GM12865 (cell line): ENCODE measurements at regions not wholly inside any gene's neighbourhood (a gene's known extent, or its start where the extent isn't known, plus 50 kb on each side); places are given as distances from the start of the nearest gene placed in this dataset.

Experiments used
- DNase-seq: peaks from one replicate; pipeline ENCODE4 v3.0.0; 2010; ENCODE audit warnings: low read depth
- H3K4me3 ChIP-seq: 2 replicates; pipeline ENCODE4 v1.5.1; 2011; ENCODE audit warnings: mild to moderate bottlenecking, low read depth, low read length, control low read depth
- TF ChIP-seq, protein P1 (sequence below): IDR thresholded peaks from 2 replicates; pipeline ENCODE4 v1.5.1; 2011; ENCODE audit warnings: low read length, control low read depth, low read depth, inconsistent platforms; ENCODE audit not compliant: insufficient read depth; ENCODE audit errors: missing control alignments

DNA sequence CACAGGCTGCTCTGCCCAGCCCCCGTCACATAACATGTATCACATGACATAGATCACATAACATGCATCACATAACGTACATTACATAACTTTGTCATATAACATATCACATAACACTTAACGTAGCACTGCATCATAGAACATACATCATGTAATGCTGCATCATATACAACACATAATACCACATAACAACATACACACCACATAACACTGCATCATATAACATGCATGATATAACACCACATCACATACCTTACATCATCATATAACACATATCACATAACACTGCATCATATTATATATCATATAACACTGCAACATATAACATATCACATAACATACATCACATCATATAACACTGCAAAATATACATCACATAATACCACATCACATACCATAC lies 83.8 kb downstream of the AXIN2 start:
- DNase-seq = no peak
- TF ChIP-seq, protein P1, sequence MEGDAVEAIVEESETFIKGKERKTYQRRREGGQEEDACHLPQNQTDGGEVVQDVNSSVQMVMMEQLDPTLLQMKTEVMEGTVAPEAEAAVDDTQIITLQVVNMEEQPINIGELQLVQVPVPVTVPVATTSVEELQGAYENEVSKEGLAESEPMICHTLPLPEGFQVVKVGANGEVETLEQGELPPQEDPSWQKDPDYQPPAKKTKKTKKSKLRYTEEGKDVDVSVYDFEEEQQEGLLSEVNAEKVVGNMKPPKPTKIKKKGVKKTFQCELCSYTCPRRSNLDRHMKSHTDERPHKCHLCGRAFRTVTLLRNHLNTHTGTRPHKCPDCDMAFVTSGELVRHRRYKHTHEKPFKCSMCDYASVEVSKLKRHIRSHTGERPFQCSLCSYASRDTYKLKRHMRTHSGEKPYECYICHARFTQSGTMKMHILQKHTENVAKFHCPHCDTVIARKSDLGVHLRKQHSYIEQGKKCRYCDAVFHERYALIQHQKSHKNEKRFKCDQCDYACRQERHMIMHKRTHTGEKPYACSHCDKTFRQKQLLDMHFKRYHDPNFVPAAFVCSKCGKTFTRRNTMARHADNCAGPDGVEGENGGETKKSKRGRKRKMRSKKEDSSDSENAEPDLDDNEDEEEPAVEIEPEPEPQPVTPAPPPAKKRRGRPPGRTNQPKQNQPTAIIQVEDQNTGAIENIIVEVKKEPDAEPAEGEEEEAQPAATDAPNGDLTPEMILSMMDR = no peak
- no peak overlapping the region for H3K4me3 ChIP-seq

DNA sequence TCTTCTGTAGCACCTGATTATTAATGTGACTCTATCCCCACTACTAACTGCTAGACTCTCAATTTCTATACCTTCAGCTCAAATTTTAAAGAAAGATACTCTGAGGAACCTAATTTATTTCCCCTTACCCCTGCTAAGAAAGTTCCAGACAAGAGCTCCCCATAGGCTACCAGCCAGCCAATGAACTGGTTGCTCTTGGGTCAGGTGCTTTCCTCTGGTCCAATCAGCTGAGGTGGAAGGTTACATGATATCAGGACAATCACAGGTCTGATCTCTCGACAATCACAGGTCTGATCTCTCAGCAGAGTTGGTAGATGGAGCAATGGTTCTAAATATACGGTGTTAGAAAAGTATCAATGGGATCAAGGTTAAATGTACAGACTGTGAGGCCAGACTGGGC lies 86.8 kb downstream of the AXIN2 start:
- no peak for DNase-seq
- TF ChIP-seq, protein P1 = no peak

DNA sequence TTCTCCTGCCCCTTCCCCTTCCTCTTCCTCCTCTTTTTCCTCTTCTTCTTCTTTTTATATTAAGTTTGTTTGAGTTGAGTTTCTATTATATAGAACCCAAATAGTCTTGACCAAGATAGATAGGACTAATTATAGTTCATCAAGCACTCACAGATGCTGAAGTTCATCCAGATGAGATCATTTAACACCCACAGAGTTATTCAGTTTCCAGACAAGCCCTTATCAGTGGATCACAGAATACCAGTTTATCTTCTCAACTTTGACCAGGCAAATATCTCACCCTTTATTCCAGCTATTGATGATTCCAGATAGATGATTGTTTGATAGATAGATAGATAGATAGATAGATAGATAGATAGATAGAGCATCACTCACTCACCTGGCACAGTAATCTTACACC lies 87.5 kb downstream of the AXIN2 start:
- TF ChIP-seq, protein P1 = no peak
- DNase-seq = no peak
- no peak overlapping the region for H3K4me3 ChIP-seq

More for the DNA sequence above, 86.8 kb downstream of the AXIN2 start:
- H3K4me3 ChIP-seq = no peak overlapping the region

DNA sequence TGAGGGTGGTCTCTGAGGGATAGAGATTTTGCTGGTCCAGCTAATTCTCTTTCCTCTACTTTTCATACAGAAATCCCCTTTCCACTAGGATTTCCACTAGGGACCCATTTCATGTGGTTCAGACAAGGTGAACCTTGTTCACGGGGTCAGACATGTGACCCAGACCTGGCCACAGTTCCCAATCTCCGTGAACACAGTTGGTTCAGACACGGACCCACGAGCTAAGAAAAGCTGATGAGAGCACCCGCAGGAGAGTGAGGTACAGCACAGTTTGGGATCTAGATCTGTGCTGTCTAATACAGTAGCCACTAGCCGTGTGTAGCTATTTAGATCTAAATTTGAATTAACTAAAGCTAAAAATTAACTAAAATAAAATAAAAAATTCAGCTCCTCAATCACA lies 88.1 kb downstream of the AXIN2 start:
- TF ChIP-seq, protein P1 = no peak
- no peak for DNase-seq
- H3K4me3 ChIP-seq = no peak overlapping the region

- H3K4me3 ChIP-seq = no peak overlapping the region
- DNase-seq = no peak
- TF ChIP-seq, protein P1 = no peak
These were observed 88.7 kb downstream of the AXIN2 start for GRCh38 chr17:65472666-65473309.

DNA sequence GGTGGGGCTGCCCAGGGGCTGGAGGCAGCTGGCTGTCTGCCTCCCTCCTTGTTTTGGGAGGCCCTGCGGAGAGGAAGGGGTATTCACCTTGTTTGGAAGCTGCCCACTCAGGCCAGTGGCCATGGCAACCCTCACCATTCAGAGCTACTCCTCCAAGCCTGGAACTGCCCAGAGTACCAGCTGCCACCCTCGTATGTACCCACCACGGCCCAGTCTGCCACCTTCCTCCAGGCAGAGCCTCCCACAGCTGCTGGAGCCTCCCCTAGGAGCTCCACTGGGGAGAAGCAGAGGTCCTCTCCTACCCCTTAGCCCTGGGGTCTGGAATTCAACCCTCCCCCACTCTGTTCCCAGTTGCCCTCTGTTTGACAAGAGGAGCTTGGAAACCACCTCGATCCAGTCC lies 90.7 kb downstream of the AXIN2 start:
- DNase-seq = no peak
- TF ChIP-seq, protein P1 = no peak

DNA sequence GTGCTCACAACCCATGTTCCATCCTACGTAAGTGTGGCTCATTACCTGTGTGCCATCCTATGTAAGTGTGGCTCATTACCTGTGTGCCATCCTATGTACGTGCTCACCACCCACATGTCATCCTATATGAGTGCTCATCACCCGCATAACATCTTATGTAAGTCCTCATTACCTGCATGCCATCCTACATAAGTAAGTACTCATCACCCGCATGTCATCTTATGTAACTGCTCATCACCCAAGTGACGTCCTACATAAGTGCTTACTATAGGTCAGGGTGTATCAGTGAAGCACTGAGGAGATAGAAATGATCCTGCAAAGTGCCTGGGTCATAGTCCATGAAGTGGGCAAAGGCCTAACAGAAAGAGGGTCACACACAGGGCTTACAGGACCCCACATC lies 93.1 kb downstream of the AXIN2 start:
- TF ChIP-seq, protein P1 = no peak
- no peak for DNase-seq
- H3K4me3 ChIP-seq = no peak overlapping the region

More for the DNA sequence above, 90.7 kb downstream of the AXIN2 start:
- no peak overlapping the region for H3K4me3 ChIP-seq
